Neural crest cell (in vitro differentiated cells): ENCODE measurements at regions not wholly inside any gene's neighbourhood (a gene's known extent, or its start where the extent isn't known, plus 50 kb on each side); places are given as distances from the start of the nearest gene placed in this dataset.

Source experiments
- DNase-seq: peaks from one replicate; pipeline ENCODE4 v3.0.0; 2021; ENCODE audit warnings: low read depth, mixed read lengths, low spot score
- H3K27ac Mint-ChIP-seq: one replicate; pipeline ENCODE4 v1.8.0; 2021; ENCODE audit warnings: mild to moderate bottlenecking, mixed read lengths; ENCODE audit not compliant: unreplicated experiment
- H3K27me3 Mint-ChIP-seq: 2 replicates; pipeline ENCODE4 v1.8.0; 2021; ENCODE audit warnings: low read depth, mild to moderate bottlenecking, mixed read lengths
- H3K36me3 Mint-ChIP-seq: 2 replicates; pipeline ENCODE4 v1.8.0; 2021; ENCODE audit warnings: low read depth, mild to moderate bottlenecking, mixed read lengths
- H3K4me1 Mint-ChIP-seq: 2 replicates; pipeline ENCODE4 v1.8.0; 2021; ENCODE audit warnings: mixed read lengths
- H3K4me3 Mint-ChIP-seq: one replicate; pipeline ENCODE4 v1.8.0; 2021; ENCODE audit warnings: mild to moderate bottlenecking, mixed read lengths
- H3K9me3 Mint-ChIP-seq: 2 replicates; pipeline ENCODE4 v1.8.0; 2021; ENCODE audit warnings: mixed read lengths
- CTCF ChIP-seq: fragments of 200-600 bp; sonication (generic); conservative IDR thresholded peaks from 2 replicates; pipeline ENCODE4 v1.5.0; 2021; ENCODE audit warnings: antibody characterized with exemption, mild to moderate bottlenecking

GRCh38 chr21:41655259-41655658 lies 111.6 kb downstream of the RIPK4 start:
- Mint-ChIP-seq H3K27me3 (no peaks in the 10 kb centered on the region), H3K27ac (no peak overlapping the region), H3K9me3 (peaks cover 7% of the 10 kb centered on the region), H3K4me1 (peaks cover 17% of the 10 kb centered on the region), H3K36me3 (no peaks in the 10 kb centered on the region), H3K4me3 (no peak overlapping the region)
- no peak for DNase-seq
- no peak for TF ChIP-seq CTCF

DNA sequence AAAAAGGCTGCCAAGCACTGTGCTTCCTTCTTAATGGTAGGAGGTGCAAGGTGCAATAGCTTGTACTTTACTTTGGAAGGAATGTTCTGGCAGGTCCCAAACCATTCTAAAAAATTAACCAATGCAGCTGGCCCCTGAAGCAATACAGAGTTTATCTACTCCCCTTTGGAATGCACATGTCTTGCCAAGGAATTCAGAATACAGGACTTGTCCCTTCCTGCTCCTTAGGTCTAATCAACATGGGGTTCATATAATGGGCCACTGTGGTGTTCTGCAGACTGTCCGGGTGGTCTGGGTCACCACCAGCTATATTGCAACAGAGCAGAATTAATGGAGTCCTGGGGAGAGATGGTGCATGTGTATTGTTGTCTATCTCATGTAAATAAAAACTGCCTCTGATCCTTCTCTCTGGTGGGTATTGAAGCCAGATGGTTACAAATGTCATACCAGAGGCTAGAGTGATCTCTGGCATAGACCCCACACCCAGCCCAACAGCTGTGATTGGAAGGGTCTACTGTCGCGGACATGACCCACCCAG lies 112.8 kb downstream of the RIPK4 start:
- H3K27me3 Mint-ChIP-seq, result no peaks in the 10 kb centered on the region
- no peak for DNase-seq
- peaks cover 7% of the 10 kb centered on the region for H3K9me3 Mint-ChIP-seq
- H3K4me1 Mint-ChIP-seq, result peaks cover 17% of the 10 kb centered on the region
- no peak overlapping the region for H3K27ac Mint-ChIP-seq
- H3K36me3 Mint-ChIP-seq, result no peaks in the 10 kb centered on the region
- no peak overlapping the region for H3K4me3 Mint-ChIP-seq
- TF ChIP-seq CTCF, result no peak

DNA sequence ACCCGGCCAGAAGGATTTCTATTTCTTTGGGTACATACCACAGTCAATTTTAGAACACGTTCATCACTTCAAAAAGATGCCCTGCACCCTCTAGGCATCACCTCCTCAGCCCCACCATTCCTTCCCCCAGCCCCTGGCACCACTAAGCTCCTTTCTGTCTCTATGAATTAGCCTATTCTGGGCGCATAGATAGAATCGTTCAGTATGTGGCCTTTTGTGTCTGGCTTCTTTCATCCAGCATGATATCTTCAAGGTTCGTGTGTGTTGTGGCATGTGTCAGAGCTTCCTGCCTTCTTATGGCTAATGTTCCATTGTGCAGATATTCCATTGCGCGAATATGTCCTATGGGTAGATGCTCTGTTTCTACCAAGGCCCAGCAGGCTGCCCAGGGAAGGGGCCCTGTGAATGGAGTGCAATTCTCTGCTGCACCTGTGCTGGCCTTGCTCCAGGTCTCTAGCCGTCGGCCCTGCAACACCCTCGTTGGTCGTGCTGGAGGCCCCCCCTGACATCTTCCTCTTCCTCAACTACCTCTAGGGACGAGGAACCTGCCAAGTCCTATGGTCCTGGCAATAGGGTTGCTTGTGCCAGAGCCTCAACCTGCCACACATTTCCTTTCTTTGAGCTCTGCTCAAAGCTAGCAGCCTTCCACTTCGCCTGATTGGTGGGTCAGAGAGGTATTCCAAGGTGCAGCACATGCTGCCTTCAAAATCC lies 113.5 kb downstream of the RIPK4 start:
- Mint-ChIP-seq H3K9me3 (peaks cover 7% of the 10 kb centered on the region), H3K36me3 (no peaks in the 10 kb centered on the region)
- DNase-seq, result no peak

DNA sequence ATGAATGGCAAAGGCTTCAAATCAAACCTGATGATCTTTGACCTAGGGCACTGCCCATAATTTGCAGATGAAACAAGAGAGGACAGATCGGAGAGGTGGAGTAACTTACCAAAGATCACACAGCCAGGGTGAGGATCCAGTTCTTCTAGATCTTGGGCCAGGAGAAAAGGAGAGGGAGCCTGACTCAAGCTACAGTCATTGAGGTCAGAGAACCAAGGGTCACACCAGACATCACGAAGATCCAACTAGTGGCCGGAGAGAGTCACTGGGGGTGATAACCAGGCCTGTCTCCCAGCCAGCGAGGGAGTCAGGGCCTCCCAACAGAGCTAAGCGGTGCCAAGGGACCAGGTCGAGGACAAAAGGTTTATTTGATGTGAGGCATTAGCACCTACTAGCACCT lies 115.0 kb downstream of the RIPK4 start:
- Mint-ChIP-seq H3K27ac (no peak overlapping the region), H3K9me3 (peaks cover 7% of the 10 kb centered on the region), H3K27me3 (no peaks in the 10 kb centered on the region), H3K4me3 (no peak overlapping the region), H3K4me1 (no peaks in the 10 kb centered on the region), H3K36me3 (no peaks in the 10 kb centered on the region)
- no peak for TF ChIP-seq CTCF
- no peak for DNase-seq

More for the DNA sequence above, 113.5 kb downstream of the RIPK4 start:
- Mint-ChIP-seq H3K4me3 (no peak overlapping the region), H3K27ac (no peak overlapping the region), H3K27me3 (no peaks in the 10 kb centered on the region), H3K4me1 (peaks cover 12% of the 10 kb centered on the region)
- no peak for TF ChIP-seq CTCF

- Mint-ChIP-seq H3K9me3 (peaks cover 7% of the 10 kb centered on the region), H3K36me3 (no peaks in the 10 kb centered on the region), H3K4me1 (no peaks in the 10 kb centered on the region), H3K4me3 (no peak overlapping the region), H3K27me3 (no peaks in the 10 kb centered on the region), H3K27ac (no peak overlapping the region)
- DNase-seq, result no peak
- no peak for TF ChIP-seq CTCF
Observed at GRCh38 chr21:41651406-41651805, 115.4 kb downstream of the RIPK4 start.
